Nephron progenitor cell (in vitro differentiated cells): ENCODE measurements at regions not wholly inside any gene's neighbourhood (a gene's known extent, or its start where the extent isn't known, plus 50 kb on each side); places are given as distances from the start of the nearest gene placed in this dataset.
A peak's percentile ranks its signal among the peaks of the same experiment; 100 is the strongest.

Experiments used
- DNase-seq: peaks from one replicate; pipeline ENCODE4 v3.0.0; 2021
- H3K27ac Mint-ChIP-seq: 2 replicates; pipeline ENCODE4 v1.8.0; 2021; ENCODE audit warnings: mild to moderate bottlenecking, moderate library complexity, mixed read lengths
- H3K27me3 Mint-ChIP-seq: 2 replicates; pipeline ENCODE4 v1.8.0; 2021; ENCODE audit warnings: mild to moderate bottlenecking, low read depth, mixed read lengths; ENCODE audit not compliant: poor library complexity
- H3K36me3 Mint-ChIP-seq: 2 replicates; pipeline ENCODE4 v1.8.0; 2021; ENCODE audit warnings: low read depth, mixed read lengths
- H3K4me1 Mint-ChIP-seq: 2 replicates; pipeline ENCODE4 v1.8.0; 2021; ENCODE audit warnings: mixed read lengths
- H3K4me3 Mint-ChIP-seq: 2 replicates; pipeline ENCODE4 v1.8.0; 2021; ENCODE audit warnings: mild to moderate bottlenecking, moderate library complexity, mixed read lengths
- H3K9me3 Mint-ChIP-seq: 2 replicates; pipeline ENCODE4 v1.8.0; 2021; ENCODE audit warnings: mild to moderate bottlenecking, moderate library complexity, mixed read lengths
- CTCF ChIP-seq: fragments of 200-600 bp; sonication (generic); IDR thresholded peaks from 2 replicates; pipeline ENCODE4 v1.5.0; 2021; ENCODE audit warnings: antibody characterized with exemption

- peak overlapping the region; percentile 6 for H3K4me3 Mint-ChIP-seq
- TF ChIP-seq CTCF, result no peak
- H3K27me3 Mint-ChIP-seq, result no peaks in the 10 kb centered on the region
- peaks cover 40% of the 10 kb centered on the region for H3K4me1 Mint-ChIP-seq
- no peaks in the 10 kb centered on the region for H3K36me3 Mint-ChIP-seq
- no peaks in the 10 kb centered on the region for H3K9me3 Mint-ChIP-seq
- peak; percentile 10 for DNase-seq
- H3K27ac Mint-ChIP-seq, result peak overlapping the region; percentile 85
Observed at GRCh38 chr6:111973118-111973761, 80.7 kb upstream of the CCN6 start.

GRCh38 chr6:111973927-111974639, 79.8 kb upstream of the CCN6 start:
- Mint-ChIP-seq H3K27ac (no peak overlapping the region), H3K36me3 (no peaks in the 10 kb centered on the region), H3K27me3 (peaks cover 3% of the 10 kb centered on the region), H3K9me3 (peaks cover 4% of the 10 kb centered on the region), H3K4me1 (peaks cover 48% of the 10 kb centered on the region), H3K4me3 (no peak overlapping the region)
- DNase-seq, result no peak
- TF ChIP-seq CTCF, result no peak

GRCh38 chr6:111975466-111975865, 78.4 kb upstream of the CCN6 start:
- H3K27me3 Mint-ChIP-seq, result peaks cover 6% of the 10 kb centered on the region
- no peak overlapping the region for H3K4me3 Mint-ChIP-seq
- no peak for TF ChIP-seq CTCF
- H3K27ac Mint-ChIP-seq, result no peak overlapping the region
- H3K9me3 Mint-ChIP-seq, result peaks cover 4% of the 10 kb centered on the region
- DNase-seq, result no peak
- no peaks in the 10 kb centered on the region for H3K36me3 Mint-ChIP-seq
- H3K4me1 Mint-ChIP-seq, result peaks cover 56% of the 10 kb centered on the region

- no peak for TF ChIP-seq CTCF
- no peak overlapping the region for H3K4me3 Mint-ChIP-seq
- DNase-seq, result no peak
- no peaks in the 10 kb centered on the region for H3K36me3 Mint-ChIP-seq
- H3K4me1 Mint-ChIP-seq, result peaks cover 62% of the 10 kb centered on the region
- H3K27me3 Mint-ChIP-seq, result peaks cover 9% of the 10 kb centered on the region
- peaks cover 4% of the 10 kb centered on the region for H3K9me3 Mint-ChIP-seq
- H3K27ac Mint-ChIP-seq, result no peak overlapping the region
Observed at GRCh38 chr6:111976139-111976538, 77.8 kb upstream of the CCN6 start.

- Mint-ChIP-seq H3K27ac (no peak overlapping the region), H3K9me3 (peaks cover 4% of the 10 kb centered on the region), H3K4me1 (peaks cover 42% of the 10 kb centered on the region), H3K27me3 (peaks cover 12% of the 10 kb centered on the region), H3K4me3 (no peak overlapping the region), H3K36me3 (no peaks in the 10 kb centered on the region)
- no peak for DNase-seq
- TF ChIP-seq CTCF, result no peak
Observed at GRCh38 chr6:111978532-111979149, 75.3 kb upstream of the CCN6 start.
